ENCODE measurements at regions not wholly inside any gene's neighbourhood (a gene's known extent, or its start where the extent isn't known, plus 50 kb on each side); places are given as distances from the start of the nearest gene placed in this dataset.
"Not testable (repeated sequence)": the region's sequence is repeated elsewhere in the genome, so short reads cannot be mapped to it uniquely, and the experiment has no call there.

DNA sequence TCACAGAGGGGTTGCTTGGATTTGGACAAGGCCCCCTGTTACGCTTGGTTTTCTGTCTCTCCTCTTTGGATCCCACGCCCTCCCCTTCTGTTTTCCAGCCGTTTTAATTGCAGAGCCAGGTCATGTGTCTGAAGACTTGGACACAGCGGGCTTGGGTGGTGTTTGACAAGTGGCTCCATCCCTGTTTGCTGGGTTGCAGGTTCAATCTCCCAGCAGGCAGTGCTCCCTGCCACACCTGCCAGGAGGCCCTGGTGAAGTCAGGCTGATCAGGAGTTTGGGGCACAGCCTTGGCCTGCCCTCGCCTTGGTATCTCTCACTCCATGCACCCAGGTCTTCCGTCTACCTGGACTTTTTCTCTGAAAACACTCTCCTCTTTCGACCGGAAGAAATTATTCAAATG is 59.0 kb downstream of the PLXNA1 start:
- no peaks in the 10 kb centered on the region for H3K9me3 ChIP-seq (ENCODE audit: control extremely low read depth in 1 of 5, control insufficient read depth in 4 of 5, insufficient read depth in 2 of 5, low read depth in 1 of 5, low read length in 4 of 5)
- WGBS (ENCODE audit: insufficient coverage): 96% methylated on average over 5 of the region's 8 CpGs
- CTCF ChIA-PET: no interaction called here

DNA sequence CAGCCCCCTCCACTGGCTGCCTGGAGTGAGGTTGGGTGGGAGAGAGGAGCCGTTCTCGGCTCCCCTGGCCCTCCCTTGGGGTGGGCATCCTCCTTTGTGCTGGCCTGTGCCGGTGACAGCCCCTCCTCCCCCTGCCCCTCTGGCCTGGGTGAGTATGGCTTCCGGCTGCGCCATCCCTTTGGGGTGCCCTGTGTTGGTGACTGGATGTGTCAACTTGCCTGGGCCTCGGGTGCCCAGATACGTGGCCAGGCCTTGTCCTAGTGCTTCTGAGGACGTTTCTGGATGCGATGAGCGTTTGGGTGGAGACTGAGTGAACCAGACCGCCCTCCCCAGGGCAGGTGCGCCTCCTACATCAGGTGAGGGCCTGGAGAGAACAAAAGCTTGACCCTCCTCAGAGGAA is 59.7 kb downstream of the PLXNA1 start:
- ChIA-PET POLR2A (no interaction called here), CTCF (no interaction called here)
- 85% methylated on average over 7 of the region's 12 CpGs for WGBS (ENCODE audit: insufficient coverage)
- Histone ChIP-seq H3K27me3 (replicated peaks in 2 of 5; ENCODE audit: control insufficient read depth in 4 of 5, insufficient read depth in 5 of 5, low read length in 4 of 5) (peaks cover 0 to 22% (median 4%) of the 10 kb centered on the region in 5 experiments), H3K9me3 (ENCODE audit: control extremely low read depth in 1 of 5, control insufficient read depth in 4 of 5, insufficient read depth in 2 of 5, low read depth in 1 of 5, low read length in 4 of 5) (no peaks in the 10 kb centered on the region), H3K27ac (ENCODE audit: insufficient read depth in 1 of 2, low read depth in 1 of 2, low read length in 2 of 2, poor library complexity in 1 of 2, severe bottlenecking in 2 of 2) (no peak overlapping the region), H3K4me3 (ENCODE audit: control insufficient read depth in 1 of 7, extremely low read depth in 1 of 7, insufficient read depth in 4 of 7, low read depth in 2 of 7, low read length in 6 of 7) (no peak overlapping the region), H3K4me1 (ENCODE audit: control extremely low read depth in 1 of 4, control insufficient read depth in 4 of 4, insufficient read depth in 4 of 4, low read length in 3 of 4) (no peaks in the 10 kb centered on the region), H3K36me3 (ENCODE audit: control insufficient read depth in 4 of 4, insufficient read depth in 4 of 4, low read length in 3 of 4) (no peaks in the 10 kb centered on the region)
- no peak for DNase-seq

More for the DNA sequence above, 59.0 kb downstream of the PLXNA1 start:
- no peak for DNase-seq
- Histone ChIP-seq H3K4me3 (ENCODE audit: control insufficient read depth in 1 of 7, extremely low read depth in 1 of 7, insufficient read depth in 4 of 7, low read depth in 2 of 7, low read length in 6 of 7) (no peak overlapping the region), H3K27me3 (replicated peaks in 2 of 5; ENCODE audit: control insufficient read depth in 4 of 5, insufficient read depth in 5 of 5, low read length in 4 of 5) (peaks cover 0 to 22% (median 4%) of the 10 kb centered on the region in 5 experiments), H3K4me1 (ENCODE audit: control extremely low read depth in 1 of 4, control insufficient read depth in 4 of 4, insufficient read depth in 4 of 4, low read length in 3 of 4) (no peaks in the 10 kb centered on the region), H3K27ac (ENCODE audit: insufficient read depth in 1 of 2, low read depth in 1 of 2, low read length in 2 of 2, poor library complexity in 1 of 2, severe bottlenecking in 2 of 2) (no peak overlapping the region), H3K36me3 (ENCODE audit: control insufficient read depth in 4 of 4, insufficient read depth in 4 of 4, low read length in 3 of 4) (no peaks in the 10 kb centered on the region)
- POLR2A ChIA-PET: no interaction called here

DNA sequence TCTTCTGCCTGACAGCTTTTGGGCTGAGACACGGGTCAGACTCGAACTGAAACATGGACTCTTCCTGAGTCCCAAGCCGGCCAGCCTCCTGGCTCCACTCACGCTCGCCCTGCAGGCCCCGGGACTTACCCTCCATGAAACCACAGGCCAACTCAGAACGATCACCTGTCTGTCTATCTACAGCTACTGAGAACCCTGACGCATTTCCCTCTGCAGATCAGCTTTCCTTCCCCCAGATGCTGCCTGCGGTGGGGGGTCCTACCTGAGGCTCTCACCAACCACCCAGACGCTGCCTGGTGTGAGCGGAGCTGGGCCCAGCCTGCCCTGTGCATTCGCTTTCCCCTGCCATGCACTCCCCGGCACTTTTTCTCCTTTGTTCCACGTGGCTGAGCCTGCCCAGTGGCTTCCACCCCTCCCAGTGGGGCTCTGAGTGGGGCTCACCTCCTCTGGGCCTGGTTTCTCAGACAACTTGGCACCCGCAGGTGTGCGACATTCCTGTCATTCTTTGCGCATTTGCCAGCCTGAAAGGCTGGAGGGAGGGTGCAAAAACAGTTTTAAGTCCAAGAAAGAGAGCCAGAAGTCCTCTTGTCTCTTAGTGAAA is 60.2 kb downstream of the PLXNA1 start:
- Histone ChIP-seq H3K4me3 (ENCODE audit: control insufficient read depth in 1 of 7, extremely low read depth in 1 of 7, insufficient read depth in 4 of 7, low read depth in 2 of 7, low read length in 6 of 7) (no peak overlapping the region), H3K4me1 (ENCODE audit: control extremely low read depth in 1 of 4, control insufficient read depth in 4 of 4, insufficient read depth in 4 of 4, low read length in 3 of 4) (no peaks in the 10 kb centered on the region), H3K36me3 (ENCODE audit: control insufficient read depth in 4 of 4, insufficient read depth in 4 of 4, low read length in 3 of 4) (no peaks in the 10 kb centered on the region), H3K27me3 (replicated peaks in 2 of 5; ENCODE audit: control insufficient read depth in 4 of 5, insufficient read depth in 5 of 5, low read length in 4 of 5) (peaks cover 0 to 22% (median 4%) of the 10 kb centered on the region in 5 experiments), H3K9me3 (ENCODE audit: control extremely low read depth in 1 of 5, control insufficient read depth in 4 of 5, insufficient read depth in 2 of 5, low read depth in 1 of 5, low read length in 4 of 5) (no peaks in the 10 kb centered on the region), H3K27ac (ENCODE audit: insufficient read depth in 1 of 2, low read depth in 1 of 2, low read length in 2 of 2, poor library complexity in 1 of 2, severe bottlenecking in 2 of 2) (no peak overlapping the region)
- ChIA-PET CTCF (no interaction called here), POLR2A (no interaction called here)
- 89% methylated on average over 17 of the region's 17 CpGs for WGBS (ENCODE audit: insufficient coverage)
- DNase-seq: no peak

DNA sequence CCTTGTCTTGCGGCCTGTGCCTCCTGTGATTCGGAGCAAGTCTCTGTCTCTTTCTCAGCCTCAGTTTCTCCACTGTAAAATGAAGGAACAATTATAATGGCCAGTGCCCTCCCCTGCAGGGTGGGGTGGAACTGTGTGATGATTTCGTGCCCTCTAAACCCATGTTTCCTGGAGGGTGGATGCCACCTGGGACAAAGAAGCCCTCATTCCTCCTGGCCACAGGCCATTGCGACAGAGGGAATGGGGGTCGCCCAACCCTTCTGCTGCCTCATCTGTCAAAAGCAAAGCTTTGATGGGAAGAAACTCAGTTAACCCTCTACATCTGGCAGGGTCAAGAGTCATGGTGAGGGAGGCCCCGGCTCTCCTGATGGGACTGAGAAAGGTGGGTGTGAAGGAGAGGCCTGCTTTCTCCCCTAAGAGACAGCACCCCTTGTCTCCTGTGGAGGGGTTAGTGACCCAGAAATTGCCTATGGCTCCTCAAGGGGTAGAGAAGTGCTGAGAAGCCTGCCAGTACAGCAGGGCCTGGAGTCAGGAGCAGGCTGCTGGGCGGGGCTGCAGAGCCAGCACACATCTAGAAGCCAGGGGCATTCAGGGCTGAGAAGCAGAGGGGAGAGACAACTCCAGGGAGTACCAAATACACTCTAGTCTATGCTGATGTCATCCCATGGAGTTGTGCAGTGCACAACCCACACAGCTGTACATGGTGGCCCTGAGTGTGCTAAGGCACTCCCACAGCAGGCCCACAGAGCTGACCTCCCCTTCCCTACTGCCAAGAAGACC is 61.0 kb downstream of the PLXNA1 start:
- Histone ChIP-seq H3K4me1 (ENCODE audit: control extremely low read depth in 1 of 4, control insufficient read depth in 4 of 4, insufficient read depth in 4 of 4, low read length in 3 of 4) (no peaks in the 10 kb centered on the region), H3K9me3 (ENCODE audit: control extremely low read depth in 1 of 5, control insufficient read depth in 4 of 5, insufficient read depth in 2 of 5, low read depth in 1 of 5, low read length in 4 of 5) (no peaks in the 10 kb centered on the region), H3K36me3 (ENCODE audit: control insufficient read depth in 4 of 4, insufficient read depth in 4 of 4, low read length in 3 of 4) (no peaks in the 10 kb centered on the region), H3K27ac (ENCODE audit: insufficient read depth in 1 of 2, low read depth in 1 of 2, low read length in 2 of 2, poor library complexity in 1 of 2, severe bottlenecking in 2 of 2) (no peak overlapping the region), H3K4me3 (ENCODE audit: control insufficient read depth in 1 of 7, extremely low read depth in 1 of 7, insufficient read depth in 4 of 7, low read depth in 2 of 7, low read length in 6 of 7) (no peak overlapping the region), H3K27me3 (replicated peaks in 2 of 5; ENCODE audit: control insufficient read depth in 4 of 5, insufficient read depth in 5 of 5, low read length in 4 of 5) (peaks cover 0 to 23% (median 3%) of the 10 kb centered on the region in 5 experiments)
- 98% methylated on average over 6 of the region's 7 CpGs for WGBS (ENCODE audit: insufficient coverage)
- ChIA-PET CTCF (no interaction called here), POLR2A (no interaction called here)
- no peak for DNase-seq

DNA sequence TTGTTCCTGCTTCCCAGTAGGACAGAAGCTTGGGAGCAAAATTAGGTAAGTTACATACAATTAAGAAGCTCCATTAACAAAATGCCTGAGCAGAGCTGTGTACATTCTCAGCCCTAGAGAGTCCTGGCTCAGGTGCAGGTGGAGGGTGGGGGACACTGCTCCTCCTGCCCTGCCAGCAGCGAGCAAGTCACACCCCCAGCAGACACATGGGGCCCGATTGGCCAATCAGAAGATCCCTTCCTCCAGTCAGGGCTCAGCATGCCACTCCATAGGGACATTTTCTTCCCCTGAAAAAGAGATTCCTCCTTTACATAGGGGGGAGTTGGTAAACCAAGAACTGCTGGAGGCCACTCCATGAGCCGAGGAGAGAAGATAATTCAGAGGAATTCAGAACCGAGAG is 62.1 kb downstream of the PLXNA1 start:
- DNase-seq: no peak
- Histone ChIP-seq H3K36me3 (ENCODE audit: control insufficient read depth in 4 of 4, insufficient read depth in 4 of 4, low read length in 3 of 4) (no peaks in the 10 kb centered on the region), H3K27ac (ENCODE audit: insufficient read depth in 1 of 2, low read depth in 1 of 2, low read length in 2 of 2, poor library complexity in 1 of 2, severe bottlenecking in 2 of 2) (no peak overlapping the region), H3K27me3 (replicated peaks in 2 of 5; ENCODE audit: control insufficient read depth in 4 of 5, insufficient read depth in 5 of 5, low read length in 4 of 5) (peaks cover 0 to 17% (median 2%) of the 10 kb centered on the region in 5 experiments), H3K4me1 (ENCODE audit: control extremely low read depth in 1 of 4, control insufficient read depth in 4 of 4, insufficient read depth in 4 of 4, low read length in 3 of 4) (no peaks in the 10 kb centered on the region), H3K4me3 (ENCODE audit: control insufficient read depth in 1 of 7, extremely low read depth in 1 of 7, insufficient read depth in 4 of 7, low read depth in 2 of 7, low read length in 6 of 7) (no peak overlapping the region), H3K9me3 (ENCODE audit: control extremely low read depth in 1 of 5, control insufficient read depth in 4 of 5, insufficient read depth in 2 of 5, low read depth in 1 of 5, low read length in 4 of 5) (peaks cover 0 to 9% (median 0%) of the 10 kb centered on the region in 5 experiments)
- ChIA-PET POLR2A (interaction anchor here (0.6 kb wide), 1 partner anchor 27 kb away, joined by 3 read pairs; no protein-coding TSS in a partner anchor), CTCF (no interaction called here)
- WGBS (ENCODE audit: insufficient coverage): 55% methylated on average over 3 of the region's 4 CpGs

DNA sequence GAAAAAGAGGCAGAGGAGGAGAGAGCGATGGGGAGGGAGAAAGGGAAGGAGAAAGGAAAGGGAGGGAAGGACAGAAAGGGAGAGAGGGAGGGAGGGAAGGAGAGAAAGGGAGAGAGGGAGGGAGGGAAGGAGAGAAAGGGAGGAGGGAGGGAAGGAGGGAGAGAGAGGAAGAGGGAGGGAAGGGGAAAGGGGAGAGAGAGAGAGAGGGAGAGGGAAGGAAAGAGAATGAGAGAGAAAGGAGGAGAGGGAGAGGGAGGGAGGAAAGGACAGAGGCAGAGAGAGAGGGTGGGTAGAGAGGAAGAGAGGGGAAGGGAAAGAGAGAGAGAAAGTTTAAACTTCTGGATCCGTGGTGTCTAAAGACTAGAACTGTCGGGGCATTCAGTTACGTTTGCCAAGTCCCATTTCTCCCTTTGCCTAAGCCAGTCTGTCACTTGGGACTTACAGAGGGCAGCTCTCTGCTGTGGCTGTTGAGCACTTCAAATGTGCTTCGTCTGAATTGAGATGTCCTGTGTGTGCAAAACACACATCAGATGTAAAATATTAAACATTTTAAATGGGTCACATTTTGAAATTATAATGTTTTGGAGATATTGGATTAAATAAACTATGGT is 62.6 kb downstream of the PLXNA1 start:
- 74% methylated on average over 4 of the region's 5 CpGs for WGBS (ENCODE audit: insufficient coverage)
- CTCF ChIA-PET: no interaction called here

DNA sequence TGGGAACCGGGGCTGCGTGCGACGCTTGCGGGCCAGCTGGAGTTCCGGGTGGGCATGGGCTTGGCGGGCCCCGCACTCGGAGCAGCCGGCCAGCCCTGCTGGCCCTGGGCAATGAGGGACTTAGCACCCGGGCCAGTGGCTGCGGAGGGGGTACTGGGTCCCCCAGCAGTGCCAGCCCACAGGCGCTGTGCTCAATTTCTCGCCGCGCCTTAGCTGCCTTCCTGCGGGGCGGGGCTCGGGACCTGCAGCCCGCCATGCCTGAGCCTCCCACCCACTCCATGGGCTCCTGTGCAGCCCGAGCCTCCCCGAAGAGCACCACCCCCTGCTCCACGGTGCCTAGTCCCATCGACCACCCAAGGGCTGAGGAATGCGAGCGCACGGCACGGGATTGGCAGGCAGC is 63.8 kb downstream of the PLXNA1 start:
- Histone ChIP-seq H3K9me3 (ENCODE audit: control extremely low read depth in 1 of 5, control insufficient read depth in 4 of 5, insufficient read depth in 2 of 5, low read depth in 1 of 5, low read length in 4 of 5) (peaks cover 0 to 12% (median 0%) of the 10 kb centered on the region in 5 experiments), H3K27me3 (replicated peaks in 2 of 5; ENCODE audit: control insufficient read depth in 4 of 5, insufficient read depth in 5 of 5, low read length in 4 of 5) (peaks cover 0 to 16% (median 4%) of the 10 kb centered on the region in 5 experiments)
- DNase-seq; POLR2A ChIA-PET; H3K27ac ChIP-seq (ENCODE audit: insufficient read depth in 1 of 2, low read depth in 1 of 2, low read length in 2 of 2, poor library complexity in 1 of 2, severe bottlenecking in 2 of 2); CTCF ChIA-PET; H3K4me3 ChIP-seq (ENCODE audit: control insufficient read depth in 1 of 7, extremely low read depth in 1 of 7, insufficient read depth in 4 of 7, low read depth in 2 of 7, low read length in 6 of 7); H3K36me3 ChIP-seq (ENCODE audit: control insufficient read depth in 4 of 4, insufficient read depth in 4 of 4, low read length in 3 of 4); H3K4me1 ChIP-seq (ENCODE audit: control extremely low read depth in 1 of 4, control insufficient read depth in 4 of 4, insufficient read depth in 4 of 4, low read length in 3 of 4): not testable (repeated sequence)
- 95% methylated on average over 8 of the region's 28 CpGs for WGBS (ENCODE audit: insufficient coverage)

More for the DNA sequence above, 62.6 kb downstream of the PLXNA1 start:
- Histone ChIP-seq H3K36me3 (ENCODE audit: control insufficient read depth in 4 of 4, insufficient read depth in 4 of 4, low read length in 3 of 4) (no peaks in the 10 kb centered on the region), H3K4me3 (ENCODE audit: control insufficient read depth in 1 of 7, extremely low read depth in 1 of 7, insufficient read depth in 4 of 7, low read depth in 2 of 7, low read length in 6 of 7) (no peak overlapping the region), H3K4me1 (ENCODE audit: control extremely low read depth in 1 of 4, control insufficient read depth in 4 of 4, insufficient read depth in 4 of 4, low read length in 3 of 4) (no peaks in the 10 kb centered on the region), H3K9me3 (ENCODE audit: control extremely low read depth in 1 of 5, control insufficient read depth in 4 of 5, insufficient read depth in 2 of 5, low read depth in 1 of 5, low read length in 4 of 5) (peaks cover 0 to 11% (median 0%) of the 10 kb centered on the region in 5 experiments), H3K27me3 (replicated peaks in 2 of 5; ENCODE audit: control insufficient read depth in 4 of 5, insufficient read depth in 5 of 5, low read length in 4 of 5) (peaks cover 0 to 17% (median 2%) of the 10 kb centered on the region in 5 experiments), H3K27ac (ENCODE audit: insufficient read depth in 1 of 2, low read depth in 1 of 2, low read length in 2 of 2, poor library complexity in 1 of 2, severe bottlenecking in 2 of 2) (no peak overlapping the region)
- POLR2A ChIA-PET: interaction anchor here (0.6 kb wide), 1 partner anchor 28 kb away, joined by 3 read pairs; no protein-coding TSS in a partner anchor
- DNase-seq: no peak

All from common myeloid progenitor, CD34-positive (primary cell).